ENCODE measurements at regions not wholly inside any gene's neighbourhood (a gene's known extent, or its start where the extent isn't known, plus 50 kb on each side); places are given as distances from the start of the nearest gene placed in this dataset.

DNA sequence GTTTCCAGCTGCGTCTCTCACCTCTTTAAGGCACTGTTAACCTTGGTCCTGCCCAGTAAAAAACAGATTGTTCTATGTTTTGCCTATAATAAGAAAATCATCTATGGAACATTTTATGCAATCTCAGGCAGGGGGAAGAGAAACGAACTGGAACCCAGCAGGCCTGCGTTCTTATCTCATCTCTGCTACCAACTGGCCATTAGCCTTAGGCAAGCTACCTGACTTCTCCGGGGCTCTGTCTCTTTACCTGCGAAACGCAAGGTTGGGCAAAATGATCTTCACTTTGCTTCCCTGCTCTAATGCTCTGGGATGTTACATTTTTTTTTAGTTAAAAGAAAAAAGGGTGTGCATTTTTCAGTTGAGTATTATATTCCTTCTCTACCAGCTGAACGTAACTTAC lies 70.5 kb upstream of the WIPF1 start (continued):
- TF ChIP-seq, protein P1, sequence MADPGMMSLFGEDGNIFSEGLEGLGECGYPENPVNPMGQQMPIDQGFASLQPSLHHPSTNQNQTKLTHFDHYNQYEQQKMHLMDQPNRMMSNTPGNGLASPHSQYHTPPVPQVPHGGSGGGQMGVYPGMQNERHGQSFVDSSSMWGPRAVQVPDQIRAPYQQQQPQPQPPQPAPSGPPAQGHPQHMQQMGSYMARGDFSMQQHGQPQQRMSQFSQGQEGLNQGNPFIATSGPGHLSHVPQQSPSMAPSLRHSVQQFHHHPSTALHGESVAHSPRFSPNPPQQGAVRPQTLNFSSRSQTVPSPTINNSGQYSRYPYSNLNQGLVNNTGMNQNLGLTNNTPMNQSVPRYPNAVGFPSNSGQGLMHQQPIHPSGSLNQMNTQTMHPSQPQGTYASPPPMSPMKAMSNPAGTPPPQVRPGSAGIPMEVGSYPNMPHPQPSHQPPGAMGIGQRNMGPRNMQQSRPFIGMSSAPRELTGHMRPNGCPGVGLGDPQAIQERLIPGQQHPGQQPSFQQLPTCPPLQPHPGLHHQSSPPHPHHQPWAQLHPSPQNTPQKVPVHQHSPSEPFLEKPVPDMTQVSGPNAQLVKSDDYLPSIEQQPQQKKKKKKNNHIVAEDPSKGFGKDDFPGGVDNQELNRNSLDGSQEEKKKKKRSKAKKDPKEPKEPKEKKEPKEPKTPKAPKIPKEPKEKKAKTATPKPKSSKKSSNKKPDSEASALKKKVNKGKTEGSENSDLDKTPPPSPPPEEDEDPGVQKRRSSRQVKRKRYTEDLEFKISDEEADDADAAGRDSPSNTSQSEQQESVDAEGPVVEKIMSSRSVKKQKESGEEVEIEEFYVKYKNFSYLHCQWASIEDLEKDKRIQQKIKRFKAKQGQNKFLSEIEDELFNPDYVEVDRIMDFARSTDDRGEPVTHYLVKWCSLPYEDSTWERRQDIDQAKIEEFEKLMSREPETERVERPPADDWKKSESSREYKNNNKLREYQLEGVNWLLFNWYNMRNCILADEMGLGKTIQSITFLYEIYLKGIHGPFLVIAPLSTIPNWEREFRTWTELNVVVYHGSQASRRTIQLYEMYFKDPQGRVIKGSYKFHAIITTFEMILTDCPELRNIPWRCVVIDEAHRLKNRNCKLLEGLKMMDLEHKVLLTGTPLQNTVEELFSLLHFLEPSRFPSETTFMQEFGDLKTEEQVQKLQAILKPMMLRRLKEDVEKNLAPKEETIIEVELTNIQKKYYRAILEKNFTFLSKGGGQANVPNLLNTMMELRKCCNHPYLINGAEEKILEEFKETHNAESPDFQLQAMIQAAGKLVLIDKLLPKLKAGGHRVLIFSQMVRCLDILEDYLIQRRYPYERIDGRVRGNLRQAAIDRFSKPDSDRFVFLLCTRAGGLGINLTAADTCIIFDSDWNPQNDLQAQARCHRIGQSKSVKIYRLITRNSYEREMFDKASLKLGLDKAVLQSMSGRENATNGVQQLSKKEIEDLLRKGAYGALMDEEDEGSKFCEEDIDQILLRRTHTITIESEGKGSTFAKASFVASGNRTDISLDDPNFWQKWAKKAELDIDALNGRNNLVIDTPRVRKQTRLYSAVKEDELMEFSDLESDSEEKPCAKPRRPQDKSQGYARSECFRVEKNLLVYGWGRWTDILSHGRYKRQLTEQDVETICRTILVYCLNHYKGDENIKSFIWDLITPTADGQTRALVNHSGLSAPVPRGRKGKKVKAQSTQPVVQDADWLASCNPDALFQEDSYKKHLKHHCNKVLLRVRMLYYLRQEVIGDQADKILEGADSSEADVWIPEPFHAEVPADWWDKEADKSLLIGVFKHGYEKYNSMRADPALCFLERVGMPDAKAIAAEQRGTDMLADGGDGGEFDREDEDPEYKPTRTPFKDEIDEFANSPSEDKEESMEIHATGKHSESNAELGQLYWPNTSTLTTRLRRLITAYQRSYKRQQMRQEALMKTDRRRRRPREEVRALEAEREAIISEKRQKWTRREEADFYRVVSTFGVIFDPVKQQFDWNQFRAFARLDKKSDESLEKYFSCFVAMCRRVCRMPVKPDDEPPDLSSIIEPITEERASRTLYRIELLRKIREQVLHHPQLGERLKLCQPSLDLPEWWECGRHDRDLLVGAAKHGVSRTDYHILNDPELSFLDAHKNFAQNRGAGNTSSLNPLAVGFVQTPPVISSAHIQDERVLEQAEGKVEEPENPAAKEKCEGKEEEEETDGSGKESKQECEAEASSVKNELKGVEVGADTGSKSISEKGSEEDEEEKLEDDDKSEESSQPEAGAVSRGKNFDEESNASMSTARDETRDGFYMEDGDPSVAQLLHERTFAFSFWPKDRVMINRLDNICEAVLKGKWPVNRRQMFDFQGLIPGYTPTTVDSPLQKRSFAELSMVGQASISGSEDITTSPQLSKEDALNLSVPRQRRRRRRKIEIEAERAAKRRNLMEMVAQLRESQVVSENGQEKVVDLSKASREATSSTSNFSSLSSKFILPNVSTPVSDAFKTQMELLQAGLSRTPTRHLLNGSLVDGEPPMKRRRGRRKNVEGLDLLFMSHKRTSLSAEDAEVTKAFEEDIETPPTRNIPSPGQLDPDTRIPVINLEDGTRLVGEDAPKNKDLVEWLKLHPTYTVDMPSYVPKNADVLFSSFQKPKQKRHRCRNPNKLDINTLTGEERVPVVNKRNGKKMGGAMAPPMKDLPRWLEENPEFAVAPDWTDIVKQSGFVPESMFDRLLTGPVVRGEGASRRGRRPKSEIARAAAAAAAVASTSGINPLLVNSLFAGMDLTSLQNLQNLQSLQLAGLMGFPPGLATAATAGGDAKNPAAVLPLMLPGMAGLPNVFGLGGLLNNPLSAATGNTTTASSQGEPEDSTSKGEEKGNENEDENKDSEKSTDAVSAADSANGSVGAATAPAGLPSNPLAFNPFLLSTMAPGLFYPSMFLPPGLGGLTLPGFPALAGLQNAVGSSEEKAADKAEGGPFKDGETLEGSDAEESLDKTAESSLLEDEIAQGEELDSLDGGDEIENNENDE (IDR thresholded peaks at IDR 0.05; ENCODE audit: low read depth, low read length): no peak
